ENCODE measurements at regions not wholly inside any gene's neighbourhood (a gene's known extent, or its start where the extent isn't known, plus 50 kb on each side); places are given as distances from the start of the nearest gene placed in this dataset.

DNA sequence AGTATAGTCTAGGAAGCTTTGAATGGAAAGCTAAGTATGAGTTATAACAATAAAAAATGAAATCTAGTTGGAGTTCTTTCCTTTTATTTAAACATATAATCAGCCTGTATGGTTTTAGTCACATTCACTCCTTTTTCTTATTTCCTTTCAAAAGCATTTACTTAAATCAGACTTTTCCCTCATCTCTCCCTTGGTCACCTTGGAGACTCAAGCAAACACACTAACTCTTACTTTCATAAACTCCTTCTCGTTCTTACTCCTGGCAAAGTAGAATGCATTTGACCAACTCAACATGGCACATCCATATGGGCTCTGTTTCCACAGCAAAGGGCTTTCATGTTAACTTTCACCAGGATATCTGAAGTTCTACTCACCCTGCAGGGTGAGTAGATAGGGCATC, 400.0 kb downstream of the LMO7 start:
- Histone ChIP-seq H3K27me3 (ENCODE audit: control insufficient read depth in 2 of 2, insufficient read depth in 2 of 2, low read length in 2 of 2) (no peaks in the 10 kb centered on the region), H3K4me1 (ENCODE audit: control insufficient read depth in 2 of 2, insufficient read depth in 2 of 2, low read length in 2 of 2) (no peaks in the 10 kb centered on the region), H3K9ac (ENCODE audit: low read depth in 1 of 2, low read length in 2 of 2) (no peak overlapping the region), H3K9me3 (ENCODE audit: control insufficient read depth in 2 of 2, low read length in 2 of 2) (no peaks in the 10 kb centered on the region), H3K36me3 (ENCODE audit: control insufficient read depth in 2 of 2, insufficient read depth in 2 of 2, low read length in 2 of 2) (no peaks in the 10 kb centered on the region), H3K4me3 (ENCODE audit: low read length in 2 of 2) (no peak overlapping the region), H3K27ac (ENCODE audit: low read depth in 2 of 2, low read length in 2 of 2) (no peak overlapping the region)

DNA sequence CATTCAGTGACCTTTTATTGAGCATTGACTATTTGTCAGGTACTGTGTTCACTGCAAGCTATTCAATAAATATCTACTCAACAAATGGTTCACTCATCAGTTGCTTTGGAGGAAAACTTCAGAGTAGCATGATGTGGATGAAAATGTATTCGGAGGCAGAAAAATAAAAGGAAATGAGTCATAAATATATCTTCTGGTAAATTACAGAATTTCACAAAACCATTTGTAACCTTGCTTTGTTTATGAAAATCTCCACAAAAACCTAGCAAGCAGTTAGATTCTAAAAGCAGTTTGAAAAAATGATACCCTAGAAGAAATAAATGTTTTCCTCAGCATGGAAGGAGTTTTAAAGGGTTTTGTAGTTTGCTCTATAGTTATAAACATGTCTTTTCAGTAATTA, 399.6 kb downstream of the LMO7 start:
- Histone ChIP-seq H3K4me3 (ENCODE audit: low read length in 2 of 2) (no peak overlapping the region), H3K36me3 (ENCODE audit: control insufficient read depth in 2 of 2, insufficient read depth in 2 of 2, low read length in 2 of 2) (no peaks in the 10 kb centered on the region), H3K9ac (ENCODE audit: low read depth in 1 of 2, low read length in 2 of 2) (no peak overlapping the region), H3K9me3 (ENCODE audit: control insufficient read depth in 2 of 2, low read length in 2 of 2) (no peaks in the 10 kb centered on the region), H3K27ac (ENCODE audit: low read depth in 2 of 2, low read length in 2 of 2) (no peak overlapping the region), H3K27me3 (ENCODE audit: control insufficient read depth in 2 of 2, insufficient read depth in 2 of 2, low read length in 2 of 2) (no peaks in the 10 kb centered on the region), H3K4me1 (ENCODE audit: control insufficient read depth in 2 of 2, insufficient read depth in 2 of 2, low read length in 2 of 2) (no peaks in the 10 kb centered on the region)

DNA sequence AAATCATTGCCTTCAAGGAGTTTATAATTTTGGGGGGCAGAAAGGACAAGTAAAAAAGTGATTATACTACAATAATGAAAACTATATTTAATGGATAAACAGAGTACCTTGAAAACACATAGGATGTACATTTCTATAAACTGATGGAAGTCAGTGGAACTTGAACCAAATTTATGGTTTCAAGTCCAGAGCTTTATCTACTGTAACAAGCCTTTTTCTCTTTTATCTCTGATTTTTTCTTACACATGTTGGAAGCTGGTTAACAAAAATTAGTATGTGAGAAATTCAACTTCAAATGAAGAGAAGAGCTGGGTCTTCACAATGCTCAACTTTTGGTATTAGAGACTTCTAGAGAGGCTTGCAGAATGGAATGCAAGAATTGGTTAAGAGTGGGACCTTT, 393.6 kb downstream of the LMO7 start:
- Histone ChIP-seq H3K36me3 (ENCODE audit: control insufficient read depth in 2 of 2, insufficient read depth in 2 of 2, low read length in 2 of 2) (no peaks in the 10 kb centered on the region), H3K9ac (ENCODE audit: low read depth in 1 of 2, low read length in 2 of 2) (no peak overlapping the region), H3K4me3 (ENCODE audit: low read length in 2 of 2) (no peak overlapping the region), H3K9me3 (ENCODE audit: control insufficient read depth in 2 of 2, low read length in 2 of 2) (no peaks in the 10 kb centered on the region), H3K27me3 (ENCODE audit: control insufficient read depth in 2 of 2, insufficient read depth in 2 of 2, low read length in 2 of 2) (no peaks in the 10 kb centered on the region), H3K27ac (ENCODE audit: low read depth in 2 of 2, low read length in 2 of 2) (no peak overlapping the region), H3K4me1 (ENCODE audit: control insufficient read depth in 2 of 2, insufficient read depth in 2 of 2, low read length in 2 of 2) (no peaks in the 10 kb centered on the region)

DNA sequence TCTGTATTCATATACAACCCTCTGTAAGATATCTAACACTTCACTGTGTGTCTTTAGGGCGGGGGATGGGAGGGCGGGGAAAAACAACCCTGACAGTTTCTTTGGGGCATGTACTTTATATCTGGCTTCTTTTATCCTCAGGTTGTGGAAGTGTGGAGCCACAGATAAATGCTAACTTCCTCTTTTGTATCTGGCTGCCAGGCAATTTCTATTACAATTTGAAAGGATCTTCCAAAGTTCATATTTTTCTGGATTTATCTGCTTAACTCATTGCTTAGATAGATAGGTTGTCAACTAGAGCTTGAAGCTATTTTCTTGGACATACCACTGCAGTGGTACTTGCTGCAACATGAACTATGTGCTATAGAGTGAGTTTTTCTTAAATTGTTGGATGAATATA, 393.0 kb downstream of the LMO7 start:
- Histone ChIP-seq H3K9me3 (ENCODE audit: control insufficient read depth in 2 of 2, low read length in 2 of 2) (no peaks in the 10 kb centered on the region), H3K36me3 (ENCODE audit: control insufficient read depth in 2 of 2, insufficient read depth in 2 of 2, low read length in 2 of 2) (no peaks in the 10 kb centered on the region), H3K27ac (ENCODE audit: low read depth in 2 of 2, low read length in 2 of 2) (no peak overlapping the region), H3K27me3 (ENCODE audit: control insufficient read depth in 2 of 2, insufficient read depth in 2 of 2, low read length in 2 of 2) (no peaks in the 10 kb centered on the region), H3K4me1 (ENCODE audit: control insufficient read depth in 2 of 2, insufficient read depth in 2 of 2, low read length in 2 of 2) (no peaks in the 10 kb centered on the region), H3K4me3 (ENCODE audit: low read length in 2 of 2) (no peak overlapping the region), H3K9ac (ENCODE audit: low read depth in 1 of 2, low read length in 2 of 2) (no peak overlapping the region)

- H3K4me1 ChIP-seq (ENCODE audit: control insufficient read depth in 2 of 2, insufficient read depth in 2 of 2, low read length in 2 of 2): no peaks in the 10 kb centered on the region
- no peaks in the 10 kb centered on the region for H3K27me3 ChIP-seq (ENCODE audit: control insufficient read depth in 2 of 2, insufficient read depth in 2 of 2, low read length in 2 of 2)
- no peak overlapping the region for H3K27ac ChIP-seq (ENCODE audit: low read depth in 2 of 2, low read length in 2 of 2)
- no peak overlapping the region for H3K4me3 ChIP-seq (ENCODE audit: low read length in 2 of 2)
- no peak overlapping the region for H3K9ac ChIP-seq (ENCODE audit: low read depth in 1 of 2, low read length in 2 of 2)
- H3K36me3 ChIP-seq (ENCODE audit: control insufficient read depth in 2 of 2, insufficient read depth in 2 of 2, low read length in 2 of 2): no peaks in the 10 kb centered on the region
- H3K9me3 ChIP-seq (ENCODE audit: control insufficient read depth in 2 of 2, low read length in 2 of 2): no peaks in the 10 kb centered on the region
Measured at GRCh38 chr13:76027131-76027530, 391.0 kb downstream of the LMO7 start.

DNA sequence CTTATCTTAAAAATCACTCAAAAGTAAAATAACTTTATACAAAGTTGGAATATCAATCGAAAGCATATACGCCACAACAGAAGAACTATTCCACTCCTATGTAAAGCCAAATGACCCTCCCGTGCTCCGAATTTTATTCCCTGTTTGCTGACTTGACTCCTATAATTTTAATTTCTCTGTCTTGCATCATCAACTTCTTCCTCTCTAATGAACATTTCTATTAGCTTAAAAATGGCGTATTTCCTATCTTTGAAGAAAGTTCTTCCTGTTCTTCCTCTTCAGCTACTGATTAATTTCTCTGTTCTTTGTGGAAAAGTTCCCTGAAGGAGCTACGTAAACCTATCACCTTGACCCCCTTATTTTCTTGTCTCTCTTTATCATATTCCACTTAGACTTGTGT, 389.3 kb downstream of the LMO7 start:
- Histone ChIP-seq H3K9ac (ENCODE audit: low read depth in 1 of 2, low read length in 2 of 2) (no peak overlapping the region), H3K4me1 (ENCODE audit: control insufficient read depth in 2 of 2, insufficient read depth in 2 of 2, low read length in 2 of 2) (no peaks in the 10 kb centered on the region), H3K4me3 (ENCODE audit: low read length in 2 of 2) (no peak overlapping the region), H3K27me3 (ENCODE audit: control insufficient read depth in 2 of 2, insufficient read depth in 2 of 2, low read length in 2 of 2) (no peaks in the 10 kb centered on the region), H3K27ac (ENCODE audit: low read depth in 2 of 2, low read length in 2 of 2) (no peak overlapping the region), H3K9me3 (ENCODE audit: control insufficient read depth in 2 of 2, low read length in 2 of 2) (no peaks in the 10 kb centered on the region), H3K36me3 (ENCODE audit: control insufficient read depth in 2 of 2, insufficient read depth in 2 of 2, low read length in 2 of 2) (no peaks in the 10 kb centered on the region)

- H3K4me1 ChIP-seq (ENCODE audit: control insufficient read depth in 2 of 2, insufficient read depth in 2 of 2, low read length in 2 of 2): no peaks in the 10 kb centered on the region
- H3K4me3 ChIP-seq (ENCODE audit: low read length in 2 of 2): no peak overlapping the region
- no peaks in the 10 kb centered on the region for H3K27me3 ChIP-seq (ENCODE audit: control insufficient read depth in 2 of 2, insufficient read depth in 2 of 2, low read length in 2 of 2)
- H3K9ac ChIP-seq (ENCODE audit: low read depth in 1 of 2, low read length in 2 of 2): no peak overlapping the region
- no peaks in the 10 kb centered on the region for H3K36me3 ChIP-seq (ENCODE audit: control insufficient read depth in 2 of 2, insufficient read depth in 2 of 2, low read length in 2 of 2)
- no peak overlapping the region for H3K27ac ChIP-seq (ENCODE audit: low read depth in 2 of 2, low read length in 2 of 2)
- H3K9me3 ChIP-seq (ENCODE audit: control insufficient read depth in 2 of 2, low read length in 2 of 2): no peaks in the 10 kb centered on the region
Measured at GRCh38 chr13:76024151-76024550, 388.0 kb downstream of the LMO7 start.

DNA sequence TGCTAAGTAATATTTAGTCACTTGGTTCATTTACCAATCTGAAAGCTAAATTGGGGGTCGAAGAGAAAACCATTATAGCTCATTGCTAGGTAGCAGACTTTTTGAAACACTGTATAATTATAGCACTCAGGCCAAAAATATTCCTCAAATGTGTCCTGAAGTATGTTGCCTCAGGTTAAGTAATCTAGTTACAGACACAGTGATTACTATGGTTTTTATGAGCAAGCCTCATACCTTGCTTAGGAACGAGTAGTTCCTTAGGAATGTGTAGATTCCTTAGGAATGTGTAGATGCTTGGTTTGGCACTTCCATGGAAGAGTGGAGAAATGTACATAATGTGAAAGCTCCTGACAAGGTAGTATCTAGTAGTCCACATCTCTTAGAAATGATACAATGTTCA, 387.5 kb downstream of the LMO7 start:
- Histone ChIP-seq H3K27ac (ENCODE audit: low read depth in 2 of 2, low read length in 2 of 2) (no peak overlapping the region), H3K27me3 (ENCODE audit: control insufficient read depth in 2 of 2, insufficient read depth in 2 of 2, low read length in 2 of 2) (no peaks in the 10 kb centered on the region), H3K9ac (ENCODE audit: low read depth in 1 of 2, low read length in 2 of 2) (no peak overlapping the region), H3K9me3 (ENCODE audit: control insufficient read depth in 2 of 2, low read length in 2 of 2) (no peaks in the 10 kb centered on the region), H3K36me3 (ENCODE audit: control insufficient read depth in 2 of 2, insufficient read depth in 2 of 2, low read length in 2 of 2) (no peaks in the 10 kb centered on the region), H3K4me3 (ENCODE audit: low read length in 2 of 2) (no peak overlapping the region), H3K4me1 (ENCODE audit: control insufficient read depth in 2 of 2, insufficient read depth in 2 of 2, low read length in 2 of 2) (no peaks in the 10 kb centered on the region)

DNA sequence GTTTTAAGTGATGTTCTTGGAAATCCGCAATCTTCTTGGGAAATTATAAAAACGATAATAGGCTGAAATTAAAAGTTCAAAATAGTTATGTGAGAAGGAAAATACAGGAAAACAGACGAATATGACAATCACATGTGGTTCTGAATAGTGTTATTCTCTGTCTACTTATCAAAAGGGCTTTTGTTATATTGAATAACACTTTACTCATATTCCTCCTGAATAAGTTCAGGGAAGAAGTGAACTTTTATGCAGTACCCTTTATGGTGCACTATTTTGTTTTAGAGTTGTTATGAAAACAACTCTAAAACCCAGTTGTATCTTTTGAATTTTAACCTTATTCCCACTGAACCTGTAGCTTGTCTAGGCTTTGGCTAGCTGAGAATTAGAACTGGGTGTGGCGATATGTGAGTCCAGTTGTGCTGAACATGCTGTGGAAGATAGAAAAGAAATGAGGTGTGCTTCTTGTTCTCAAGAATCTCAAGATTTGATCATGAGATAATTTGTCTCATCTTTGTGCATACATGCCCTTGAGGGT, 384.4 kb downstream of the LMO7 start:
- Histone ChIP-seq H3K36me3 (ENCODE audit: control insufficient read depth in 2 of 2, insufficient read depth in 2 of 2, low read length in 2 of 2) (no peaks in the 10 kb centered on the region), H3K4me1 (ENCODE audit: control insufficient read depth in 2 of 2, insufficient read depth in 2 of 2, low read length in 2 of 2) (no peaks in the 10 kb centered on the region), H3K9ac (ENCODE audit: low read depth in 1 of 2, low read length in 2 of 2) (no peak overlapping the region), H3K9me3 (ENCODE audit: control insufficient read depth in 2 of 2, low read length in 2 of 2) (no peaks in the 10 kb centered on the region), H3K4me3 (ENCODE audit: low read length in 2 of 2) (no peak overlapping the region), H3K27ac (ENCODE audit: low read depth in 2 of 2, low read length in 2 of 2) (no peak overlapping the region), H3K27me3 (ENCODE audit: control insufficient read depth in 2 of 2, insufficient read depth in 2 of 2, low read length in 2 of 2) (no peaks in the 10 kb centered on the region)

GRCh38 chr13:76019421-76020044, 383.4 kb downstream of the LMO7 start:
- no peaks in the 10 kb centered on the region for H3K27me3 ChIP-seq (ENCODE audit: control insufficient read depth in 2 of 2, insufficient read depth in 2 of 2, low read length in 2 of 2)
- H3K9ac ChIP-seq (ENCODE audit: low read depth in 1 of 2, low read length in 2 of 2): no peak overlapping the region
- H3K27ac ChIP-seq (ENCODE audit: low read depth in 2 of 2, low read length in 2 of 2): no peak overlapping the region
- H3K9me3 ChIP-seq (ENCODE audit: control insufficient read depth in 2 of 2, low read length in 2 of 2): no peaks in the 10 kb centered on the region
- H3K36me3 ChIP-seq (ENCODE audit: control insufficient read depth in 2 of 2, insufficient read depth in 2 of 2, low read length in 2 of 2): no peaks in the 10 kb centered on the region
- no peaks in the 10 kb centered on the region for H3K4me1 ChIP-seq (ENCODE audit: control insufficient read depth in 2 of 2, insufficient read depth in 2 of 2, low read length in 2 of 2)
- H3K4me3 ChIP-seq (ENCODE audit: low read length in 2 of 2): no peak overlapping the region
